Small intestine (tissue), 7 donors: ENCODE measurements at regions not wholly inside any gene's neighbourhood (a gene's known extent, or its start where the extent isn't known, plus 50 kb on each side); places are given as distances from the start of the nearest gene placed in this dataset.
"Not testable (repeated sequence)": the region's sequence is repeated elsewhere in the genome, so short reads cannot be mapped to it uniquely, and the experiment has no call there.

ENCODE experiments used
- DNase-seq, 2 donors: peaks; one replicate each; pipeline versions ENCODE4 v3.0.0 to v3.0.0-alpha.2; 2013
- FAIRE-seq: peaks from 2 replicates; lab custom pipeline; 2012; peaks lifted over from hg19 to GRCh38; lab: Jason Lieb, UNC
- H3K27ac ChIP-seq, 3 donors: one replicate each; pipeline ENCODE4 v1.5.1; 2013; ENCODE audit warnings: low read length in 2 of 3, mild to moderate bottlenecking in 2 of 3, control low read depth in 1 of 3, inconsistent platforms in 1 of 3, low read depth in 1 of 3, moderate library complexity in 1 of 3
- H3K27me3 ChIP-seq, 3 donors: one replicate each; pipeline ENCODE4 v1.6.1; 2013; ENCODE audit warnings: low read length in 3 of 3, inconsistent platforms in 1 of 3; ENCODE audit not compliant: control insufficient read depth in 3 of 3, insufficient read depth in 3 of 3
- H3K36me3 ChIP-seq, 3 donors: one replicate each; pipeline ENCODE4 v1.6.1; 2013; ENCODE audit warnings: low read length in 3 of 3, inconsistent platforms in 1 of 3, low read depth in 1 of 3, mild to moderate bottlenecking in 1 of 3, moderate library complexity in 1 of 3; ENCODE audit not compliant: control insufficient read depth in 3 of 3, insufficient read depth in 2 of 3
- H3K4me1 ChIP-seq, 3 donors: one replicate each; pipeline ENCODE4 v1.6.1; 2013; ENCODE audit warnings: low read length in 2 of 3, inconsistent platforms in 1 of 3, low read depth in 1 of 3, mild to moderate bottlenecking in 1 of 3, moderate library complexity in 1 of 3; ENCODE audit not compliant: control insufficient read depth in 3 of 3, insufficient read depth in 2 of 3
- H3K4me3 ChIP-seq, 3 donors: one replicate each; pipeline ENCODE4 v1.5.1; 2013; ENCODE audit warnings: low read length in 3 of 3, control low read depth in 1 of 3, inconsistent platforms in 1 of 3, low read depth in 1 of 3, mild to moderate bottlenecking in 1 of 3, moderate library complexity in 1 of 3
- H3K9me3 ChIP-seq, 2 donors: one replicate each; pipeline ENCODE4 v1.6.1; 2013; ENCODE audit warnings: low read depth in 1 of 2, low read length in 1 of 2; ENCODE audit not compliant: control insufficient read depth in 2 of 2, insufficient read depth in 1 of 2
- WGBS, 3 donors: extraction: QIAGEN DNeasy Blood & Tissue Kit; methylation state at CpG; one replicate each; pipeline ENCODE4 v1.1.7; 2013; 5-methylcytosine and 5-hydroxymethylcytosine counted together
- donor health status: healthy with polysubstance abuse.
- donor health status: control.
- donor health status: control.
- donor health status: Bipolar disorder and iron deficiency.
- donor health status: healthy.

DNA sequence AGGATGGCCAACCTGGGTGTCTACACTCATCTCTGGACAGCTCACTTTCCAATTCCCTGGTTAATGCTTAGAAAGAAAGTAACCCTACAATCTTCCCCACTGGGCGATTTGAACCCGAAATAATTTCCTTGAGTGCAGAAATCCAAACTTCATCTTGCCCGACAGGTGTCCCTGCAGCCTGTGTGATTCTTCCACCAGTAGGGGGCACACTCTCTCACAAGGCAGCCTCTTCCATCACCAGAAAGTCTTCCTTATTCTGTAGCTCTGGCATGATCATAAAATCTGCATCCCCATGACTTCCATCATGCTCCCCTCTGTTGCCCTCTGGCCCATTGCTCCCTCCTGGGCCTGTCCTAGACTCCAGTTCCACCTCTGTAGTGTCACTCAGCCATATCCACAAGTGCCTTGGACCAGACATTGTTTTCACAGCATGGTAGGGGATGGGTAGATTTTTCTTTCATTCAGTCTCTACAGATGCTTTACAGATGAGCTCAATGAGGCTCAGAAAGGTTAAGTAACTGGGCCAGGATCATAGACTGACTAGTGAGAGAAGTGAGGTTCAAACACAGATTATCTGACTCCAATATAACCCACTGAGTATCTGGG lies 170.4 kb upstream of the SPTLC3 start:
- no peaks in the 10 kb centered on the region for H3K36me3 ChIP-seq

DNA sequence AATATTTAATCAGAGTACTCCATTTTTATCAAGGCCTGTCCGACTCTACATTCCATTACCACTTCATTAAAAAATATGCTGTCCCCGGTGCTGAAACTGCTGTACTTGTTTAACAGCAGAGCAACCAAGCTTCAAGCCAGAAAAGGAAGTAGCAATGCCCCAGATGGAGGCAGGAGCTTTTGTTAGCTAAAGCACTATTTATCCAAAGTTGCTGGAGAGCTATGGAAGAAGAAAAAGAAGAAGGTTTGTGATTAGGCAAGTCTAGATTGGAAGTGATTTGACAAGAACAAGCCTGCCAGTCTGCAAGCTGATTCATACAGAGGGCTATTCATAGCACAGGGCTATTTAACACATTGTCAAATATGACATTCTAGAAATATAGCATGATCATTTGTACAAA lies 160.9 kb upstream of the SPTLC3 start:
- Histone ChIP-seq H3K4me1 (no peaks in the 10 kb centered on the region), H3K36me3 (no peaks in the 10 kb centered on the region), H3K4me3 (no peak overlapping the region), H3K27me3 (no peaks in the 10 kb centered on the region), H3K9me3 (no peaks in the 10 kb centered on the region), H3K27ac (no peak overlapping the region)
- WGBS, 3 donors = 33 to 48% (median 45%) methylated on average over 2 of the region's 2 CpGs
- FAIRE-seq (no peak), DNase-seq (no peak)

More for the DNA sequence above, 170.4 kb upstream of the SPTLC3 start:
- Histone ChIP-seq H3K27me3 (no peaks in the 10 kb centered on the region), H3K4me3 (no peak overlapping the region), H3K27ac (no peak overlapping the region), H3K9me3 (no peaks in the 10 kb centered on the region), H3K4me1 (no peaks in the 10 kb centered on the region)
- no peak for DNase-seq
- FAIRE-seq = no peak
- WGBS, 3 donors = 73 to 76% (median 75%) methylated on average over 3 of the region's 3 CpGs

DNA sequence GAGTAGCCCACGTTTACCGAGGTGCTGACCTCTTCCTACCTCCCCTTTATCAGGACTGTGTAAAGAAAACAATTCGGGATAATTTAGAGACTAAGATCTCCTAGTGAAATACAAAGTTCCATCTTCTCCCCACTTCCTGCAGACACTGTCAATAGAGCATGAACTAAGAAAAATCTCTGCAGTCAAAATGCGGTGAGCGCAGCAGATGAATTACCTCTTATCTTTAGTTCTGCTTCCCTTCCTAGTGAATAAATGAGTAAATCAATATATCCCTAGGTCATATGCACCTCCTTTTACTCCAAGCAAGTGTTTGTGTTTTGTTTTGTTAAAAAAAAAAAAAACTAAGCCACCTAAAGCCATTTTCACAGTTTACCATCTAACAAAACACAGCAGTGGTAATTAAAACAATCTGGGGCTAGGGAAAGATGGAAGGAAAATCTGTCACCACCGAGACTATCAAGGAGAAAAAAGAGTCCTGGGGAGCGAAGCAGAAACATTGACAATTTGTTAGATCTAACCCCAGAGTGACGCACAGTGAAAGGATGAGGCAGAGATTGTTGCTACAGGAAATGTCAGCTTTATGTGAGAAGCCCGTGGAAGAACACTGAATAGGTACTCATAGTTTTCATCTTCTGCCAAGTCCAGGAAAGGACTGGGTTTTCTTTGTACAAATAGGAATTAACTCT lies 159.4 kb upstream of the SPTLC3 start:
- no peak overlapping the region for H3K4me3 ChIP-seq
- WGBS, 3 donors = 15 to 28% (median 21%) methylated on average over 9 of the region's 9 CpGs
- DNase-seq (no peak), FAIRE-seq (no peak)
- no peaks in the 10 kb centered on the region for H3K36me3 ChIP-seq
- H3K9me3 ChIP-seq = no peaks in the 10 kb centered on the region
- no peaks in the 10 kb centered on the region for H3K4me1 ChIP-seq
- H3K27ac ChIP-seq = no peak overlapping the region
- no peaks in the 10 kb centered on the region for H3K27me3 ChIP-seq

- H3K9me3 ChIP-seq, H3K27me3 ChIP-seq, H3K4me3 ChIP-seq, H3K4me1 ChIP-seq, H3K36me3 ChIP-seq, FAIRE-seq, DNase-seq, H3K27ac ChIP-seq: not testable (repeated sequence)
- 90 to 93% (median 91%) methylated on average over 9 of the region's 9 CpGs for WGBS, 3 donors
Observed at GRCh38 chr20:12857643-12858042, 151.1 kb upstream of the SPTLC3 start.

- H3K4me1 ChIP-seq = no peaks in the 10 kb centered on the region
- H3K36me3 ChIP-seq = no peaks in the 10 kb centered on the region
- H3K9me3 ChIP-seq = peaks cover 0 to 3% of the 10 kb centered on the region in 2 donors
- DNase-seq (no peak), FAIRE-seq (no peak)
- H3K4me3 ChIP-seq = no peak overlapping the region
- H3K27me3 ChIP-seq = no peaks in the 10 kb centered on the region
- H3K27ac ChIP-seq = no peak overlapping the region
Observed at GRCh38 chr20:12860619-12861247, 148.0 kb upstream of the SPTLC3 start.

GRCh38 chr20:12869669-12870068 lies 139.1 kb upstream of the SPTLC3 start:
- no peaks in the 10 kb centered on the region for H3K36me3 ChIP-seq
- no peaks in the 10 kb centered on the region for H3K27me3 ChIP-seq
- H3K4me1 ChIP-seq = no peaks in the 10 kb centered on the region
- 94 to 98% (median 96%) methylated on average over 1 of the region's 1 CpG for WGBS, 3 donors
- no peaks in the 10 kb centered on the region for H3K9me3 ChIP-seq
- DNase-seq (no peak), FAIRE-seq (no peak)
- no peak overlapping the region for H3K4me3 ChIP-seq
- H3K27ac ChIP-seq = no peak overlapping the region

GRCh38 chr20:12870588-12870987 lies 138.2 kb upstream of the SPTLC3 start:
- DNase-seq (no peak), FAIRE-seq (no peak)
- Histone ChIP-seq H3K27me3 (no peaks in the 10 kb centered on the region), H3K36me3 (no peaks in the 10 kb centered on the region), H3K9me3 (no peaks in the 10 kb centered on the region), H3K4me3 (no peak overlapping the region), H3K27ac (no peak overlapping the region), H3K4me1 (no peaks in the 10 kb centered on the region)
- 57 to 67% (median 64%) methylated on average over 2 of the region's 2 CpGs for WGBS, 3 donors

- 64 to 79% (median 67%) methylated on average over 4 of the region's 4 CpGs for WGBS, 3 donors
- Histone ChIP-seq H3K36me3 (no peaks in the 10 kb centered on the region), H3K9me3 (no peaks in the 10 kb centered on the region), H3K27me3 (no peaks in the 10 kb centered on the region), H3K4me1 (no peaks in the 10 kb centered on the region), H3K4me3 (no peak overlapping the region), H3K27ac (no peak overlapping the region)
- FAIRE-seq (no peak), DNase-seq (no peak)
Observed at GRCh38 chr20:12874933-12875332, 133.8 kb upstream of the SPTLC3 start.
